ENCODE measurements at regions not wholly inside any gene's neighbourhood (a gene's known extent, or its start where the extent isn't known, plus 50 kb on each side); places are given as distances from the start of the nearest gene placed in this dataset.
"Not testable (repeated sequence)": the region's sequence is repeated elsewhere in the genome, so short reads cannot be mapped to it uniquely, and the experiment has no call there.

DNA sequence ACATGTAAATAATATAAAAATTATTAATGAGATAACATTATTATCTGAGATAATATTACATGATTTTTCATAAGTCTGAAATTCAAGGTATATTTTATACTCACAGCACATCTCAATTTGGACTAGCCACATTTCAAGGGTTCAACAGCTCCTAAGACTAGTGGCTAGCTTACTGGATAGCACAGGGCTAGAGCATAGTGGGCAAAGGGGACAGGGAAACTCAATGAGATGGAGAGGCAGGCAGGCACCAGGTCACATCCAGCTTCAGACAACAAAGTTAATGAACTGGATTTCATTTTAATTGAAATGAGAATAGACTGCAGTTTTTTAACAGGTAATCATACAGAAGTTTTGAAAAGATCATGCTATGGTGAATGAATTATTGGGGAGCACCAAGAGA lies 137.4 kb downstream of the NBPF8 start:
- H3K27ac Mint-ChIP-seq; H3K36me3 Mint-ChIP-seq; DNase-seq; H3K4me1 Mint-ChIP-seq; H3K36me3 ChIP-seq (ENCODE audit: control insufficient read depth, insufficient read depth, low read length); H3K9me3 ChIP-seq (ENCODE audit: control insufficient read depth in 2 of 2, low read length in 2 of 2); H3K4me3 ChIP-seq (ENCODE audit: low read depth, low read length); ATAC-seq (ENCODE audit: low read depth in 2 of 2); H3K4me1 ChIP-seq (ENCODE audit: control insufficient read depth, insufficient read depth, low read length, poor library complexity, severe bottlenecking); H3K27me3 Mint-ChIP-seq; H3K9me3 Mint-ChIP-seq; H3K27ac ChIP-seq (ENCODE audit: insufficient read depth, low read length, poor library complexity, severe bottlenecking); H3K27me3 ChIP-seq (ENCODE audit: control insufficient read depth, insufficient read depth, low read length): not testable (repeated sequence)
- H3K4me3 Mint-ChIP-seq: peak overlapping the region in 2 of 4 donors; percentile 62 to 67

DNA sequence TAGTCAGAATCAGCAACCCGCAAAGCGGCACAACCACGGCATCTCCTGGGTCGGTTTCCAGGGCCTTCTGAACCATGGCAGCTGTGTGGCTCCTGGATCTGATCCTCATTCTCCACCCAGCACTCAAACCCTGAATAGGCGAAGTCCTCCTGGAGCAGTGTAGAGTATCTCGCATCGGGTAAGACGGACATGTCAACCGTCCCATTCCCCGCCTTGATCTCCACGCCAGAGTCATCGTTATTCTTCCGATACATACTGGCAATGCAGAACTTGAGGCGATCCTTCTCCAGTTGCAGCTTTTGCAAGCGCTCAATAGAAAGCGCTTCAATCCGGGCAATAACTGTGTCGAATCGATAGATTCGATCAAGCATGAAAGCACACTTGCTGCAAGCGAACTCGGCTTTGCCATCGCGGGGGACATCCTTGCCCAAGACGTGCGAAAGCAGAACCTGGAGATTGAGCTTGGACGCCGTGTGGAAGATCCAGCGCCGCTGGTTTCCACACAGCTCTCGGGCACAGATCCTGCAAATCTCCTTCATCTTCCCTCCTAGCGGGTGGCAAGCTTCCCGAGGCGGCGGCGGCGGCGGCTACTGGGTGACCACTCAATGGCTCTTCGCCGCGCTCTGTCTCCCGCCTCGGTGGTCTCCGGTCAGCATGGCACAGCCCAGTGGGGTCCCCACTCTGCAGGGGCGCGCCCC lies 142.9 kb downstream of the NBPF8 start:
- H3K9me3 ChIP-seq (ENCODE audit: control insufficient read depth in 2 of 2, low read length in 2 of 2); H3K27ac Mint-ChIP-seq; H3K9me3 Mint-ChIP-seq; H3K27me3 Mint-ChIP-seq; ATAC-seq (ENCODE audit: low read depth in 2 of 2); H3K4me1 ChIP-seq (ENCODE audit: control insufficient read depth, insufficient read depth, low read length, poor library complexity, severe bottlenecking); H3K36me3 Mint-ChIP-seq; H3K36me3 ChIP-seq (ENCODE audit: control insufficient read depth, insufficient read depth, low read length); H3K27me3 ChIP-seq (ENCODE audit: control insufficient read depth, insufficient read depth, low read length): not testable (repeated sequence)
- H3K4me3 Mint-ChIP-seq: peak overlapping the region in 3 of 4 donors; percentile 58 to 85 (median 82)
- peak overlapping the region; percentile 80 for H3K4me3 ChIP-seq (ENCODE audit: low read depth, low read length)
- peaks cover 0 to 14% (median 4%) of the 10 kb centered on the region in 4 donors for H3K4me1 Mint-ChIP-seq
- peak overlapping the region; percentile 14 for H3K27ac ChIP-seq (ENCODE audit: insufficient read depth, low read length, poor library complexity, severe bottlenecking)
- peak in 1 of 3 donors; percentile 19 for DNase-seq

DNA sequence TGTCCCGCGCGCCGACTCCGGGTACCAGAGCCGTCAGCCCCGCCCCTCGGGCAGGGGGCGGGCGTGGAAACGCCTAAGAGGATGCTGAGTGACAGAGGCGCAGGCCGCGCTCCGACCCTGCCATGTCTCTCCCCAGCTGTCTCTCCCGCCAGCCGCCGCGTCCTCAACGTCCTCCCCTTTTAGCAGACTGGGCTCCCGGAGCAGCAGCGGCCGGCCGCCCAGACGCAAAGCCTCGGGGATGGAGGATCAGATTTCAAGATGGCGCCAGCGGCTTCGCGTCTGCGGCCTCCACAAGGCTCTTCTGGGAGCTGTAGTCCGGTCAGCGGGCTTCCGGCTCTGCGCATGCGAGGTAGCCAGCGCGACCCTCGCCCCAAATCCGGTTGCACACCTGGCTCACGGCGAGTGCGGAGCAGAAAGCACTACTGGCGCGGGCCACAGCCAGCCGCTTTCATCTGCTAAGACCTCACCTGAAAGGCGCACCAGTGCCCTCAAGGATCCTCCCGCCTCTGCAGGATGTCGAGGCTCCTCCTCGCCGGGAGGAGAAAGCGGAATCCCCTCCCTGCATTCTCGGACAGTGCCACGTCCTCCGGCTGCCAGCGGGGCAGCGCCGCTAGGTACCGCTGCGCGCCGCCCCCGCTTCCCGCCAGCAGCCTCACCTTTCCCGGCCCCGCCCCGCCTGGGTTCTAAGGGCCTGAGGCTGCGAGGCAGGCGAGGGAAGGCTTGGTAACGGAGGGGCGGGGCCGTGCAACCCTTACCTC lies 143.6 kb downstream of the NBPF8 start:
- Mint-ChIP-seq H3K4me3 (peak overlapping the region; percentile 68 to 79 (median 77)), H3K4me1 (peaks cover 0 to 14% (median 4%) of the 10 kb centered on the region in 4 donors)
- H3K27me3 Mint-ChIP-seq; H3K9me3 Mint-ChIP-seq; H3K36me3 Mint-ChIP-seq; H3K36me3 ChIP-seq (ENCODE audit: control insufficient read depth, insufficient read depth, low read length); H3K27me3 ChIP-seq (ENCODE audit: control insufficient read depth, insufficient read depth, low read length); H3K27ac Mint-ChIP-seq; H3K4me1 ChIP-seq (ENCODE audit: control insufficient read depth, insufficient read depth, low read length, poor library complexity, severe bottlenecking); H3K9me3 ChIP-seq (ENCODE audit: control insufficient read depth in 2 of 2, low read length in 2 of 2): not testable (repeated sequence)
- Histone ChIP-seq H3K4me3 (ENCODE audit: low read depth, low read length) (peak overlapping the region; percentile 48), H3K27ac (ENCODE audit: insufficient read depth, low read length, poor library complexity, severe bottlenecking) (peak overlapping the region; percentile 14)
- DNase-seq (peak; percentile 57 to 64 (median 61)), ATAC-seq (ENCODE audit: low read depth in 2 of 2) (peak; percentile 57 to 66)

DNA sequence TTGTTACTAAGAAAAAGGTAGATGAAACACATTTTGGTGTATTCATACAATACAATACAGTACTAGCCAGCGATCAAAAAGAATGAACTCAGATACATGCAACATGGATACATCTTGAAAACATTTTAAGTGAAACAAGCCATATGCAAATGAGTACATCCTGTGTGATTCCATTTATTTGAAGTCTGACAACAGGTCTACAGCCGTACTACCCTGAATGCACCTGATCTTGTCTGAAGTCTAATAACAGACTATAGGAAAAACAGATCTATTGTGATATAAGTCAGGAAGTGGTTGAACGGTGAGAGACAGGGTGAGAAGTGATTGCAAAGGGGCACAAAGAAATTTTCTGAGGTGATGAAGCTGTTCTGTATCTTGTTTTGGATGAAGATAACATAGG lies 146.9 kb downstream of the NBPF8 start:
- not testable (repeated sequence) for H3K4me1 ChIP-seq (ENCODE audit: control insufficient read depth, insufficient read depth, low read length, poor library complexity, severe bottlenecking); H3K36me3 Mint-ChIP-seq; H3K27me3 Mint-ChIP-seq; H3K27ac Mint-ChIP-seq; H3K9me3 Mint-ChIP-seq; H3K27me3 ChIP-seq (ENCODE audit: control insufficient read depth, insufficient read depth, low read length); H3K36me3 ChIP-seq (ENCODE audit: control insufficient read depth, insufficient read depth, low read length); H3K9me3 ChIP-seq (ENCODE audit: control insufficient read depth in 2 of 2, low read length in 2 of 2)
- ATAC-seq (ENCODE audit: low read depth in 2 of 2) (peak; percentile 79 to 82), DNase-seq (peak in 2 of 3 donors; percentile 66 to 78)
- Histone ChIP-seq H3K4me3 (ENCODE audit: low read depth, low read length) (peak overlapping the region; percentile 37), H3K27ac (ENCODE audit: insufficient read depth, low read length, poor library complexity, severe bottlenecking) (peak overlapping the region; percentile 23)
- peak overlapping the region; percentile 46 to 67 (median 62) for H3K4me3 Mint-ChIP-seq
- H3K4me1 Mint-ChIP-seq: peaks cover under 1 to 15% (median 3%) of the 10 kb centered on the region in 4 donors

DNA sequence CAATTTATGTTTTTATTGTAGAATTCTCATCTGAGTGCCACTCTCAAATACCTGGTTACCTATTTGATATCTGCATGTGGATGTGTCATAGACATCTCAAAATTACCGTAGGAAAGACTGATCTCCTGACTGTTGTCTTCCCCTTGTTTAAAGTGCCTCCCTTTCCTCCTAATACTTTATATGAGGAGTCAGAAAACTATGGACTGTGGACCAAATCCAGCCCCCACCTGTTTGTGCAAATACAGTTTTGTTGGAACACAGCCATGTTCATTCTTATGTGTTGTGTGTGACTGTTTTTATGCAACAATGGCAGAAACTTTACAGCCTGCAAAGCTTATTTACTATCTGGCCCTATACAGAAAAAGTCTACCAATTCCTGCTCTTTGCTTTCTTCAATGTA lies 150.6 kb downstream of the NBPF8 start:
- ATAC-seq (ENCODE audit: low read depth in 2 of 2); H3K36me3 ChIP-seq (ENCODE audit: control insufficient read depth, insufficient read depth, low read length); H3K36me3 Mint-ChIP-seq; H3K27me3 ChIP-seq (ENCODE audit: control insufficient read depth, insufficient read depth, low read length); H3K27ac Mint-ChIP-seq; H3K9me3 ChIP-seq (ENCODE audit: control insufficient read depth in 2 of 2, low read length in 2 of 2); DNase-seq; H3K4me3 ChIP-seq (ENCODE audit: low read depth, low read length); H3K4me3 Mint-ChIP-seq; H3K4me1 ChIP-seq (ENCODE audit: control insufficient read depth, insufficient read depth, low read length, poor library complexity, severe bottlenecking); H3K4me1 Mint-ChIP-seq; H3K27me3 Mint-ChIP-seq; H3K27ac ChIP-seq (ENCODE audit: insufficient read depth, low read length, poor library complexity, severe bottlenecking); H3K9me3 Mint-ChIP-seq: not testable (repeated sequence)

DNA sequence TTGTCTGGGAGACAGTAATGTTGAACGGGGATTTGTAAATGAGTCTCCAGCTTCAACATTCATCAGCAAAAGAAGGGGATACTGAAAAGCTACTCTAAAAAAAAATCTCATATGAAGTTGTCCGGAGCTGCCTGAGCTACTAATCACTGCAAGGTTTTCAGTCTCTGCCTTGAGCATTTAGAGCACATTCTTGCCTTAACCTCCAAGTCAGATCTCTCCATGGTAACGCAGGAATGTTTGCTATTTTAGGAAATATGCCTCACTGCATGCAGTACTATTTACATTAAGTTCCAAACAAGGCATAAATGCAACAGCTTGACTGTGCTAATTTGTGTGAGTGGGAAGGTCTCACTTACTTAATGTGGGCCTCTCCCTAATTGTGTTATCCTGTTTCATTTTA lies 152.8 kb downstream of the NBPF8 start:
- H3K36me3 ChIP-seq (ENCODE audit: control insufficient read depth, insufficient read depth, low read length); DNase-seq; H3K4me3 ChIP-seq (ENCODE audit: low read depth, low read length); H3K27me3 Mint-ChIP-seq; H3K27me3 ChIP-seq (ENCODE audit: control insufficient read depth, insufficient read depth, low read length); H3K27ac Mint-ChIP-seq; H3K9me3 ChIP-seq (ENCODE audit: control insufficient read depth in 2 of 2, low read length in 2 of 2); ATAC-seq (ENCODE audit: low read depth in 2 of 2); H3K4me1 Mint-ChIP-seq; H3K36me3 Mint-ChIP-seq; H3K4me1 ChIP-seq (ENCODE audit: control insufficient read depth, insufficient read depth, low read length, poor library complexity, severe bottlenecking); H3K9me3 Mint-ChIP-seq; H3K4me3 Mint-ChIP-seq; H3K27ac ChIP-seq (ENCODE audit: insufficient read depth, low read length, poor library complexity, severe bottlenecking): not testable (repeated sequence)

DNA sequence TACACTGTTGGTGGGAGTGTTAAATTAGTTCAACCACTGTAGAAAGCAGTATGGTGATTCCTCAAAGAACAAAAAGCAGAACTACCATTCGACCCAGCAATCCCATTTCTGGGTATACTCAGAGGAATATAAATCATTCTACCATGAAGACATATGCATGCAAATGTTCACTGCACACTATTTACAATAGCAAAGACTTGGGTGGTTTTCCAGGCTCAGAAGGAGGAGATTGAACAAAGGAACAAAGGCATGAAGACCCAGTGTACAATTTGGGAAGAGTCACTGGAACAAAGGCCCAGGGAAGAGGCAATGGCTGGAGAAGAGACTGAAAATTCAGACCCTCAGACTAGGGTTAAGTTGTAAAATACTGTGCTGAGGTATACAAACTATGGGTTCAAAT lies 148.5 kb upstream of the NBPF26 start:
- H3K27me3 ChIP-seq (ENCODE audit: control insufficient read depth, insufficient read depth, low read length); H3K27me3 Mint-ChIP-seq; ATAC-seq (ENCODE audit: low read depth in 2 of 2); H3K27ac Mint-ChIP-seq; H3K9me3 Mint-ChIP-seq; H3K4me1 ChIP-seq (ENCODE audit: control insufficient read depth, insufficient read depth, low read length, poor library complexity, severe bottlenecking); H3K27ac ChIP-seq (ENCODE audit: insufficient read depth, low read length, poor library complexity, severe bottlenecking); DNase-seq; H3K4me3 ChIP-seq (ENCODE audit: low read depth, low read length); H3K4me1 Mint-ChIP-seq; H3K9me3 ChIP-seq (ENCODE audit: control insufficient read depth in 2 of 2, low read length in 2 of 2); H3K4me3 Mint-ChIP-seq; H3K36me3 ChIP-seq (ENCODE audit: control insufficient read depth, insufficient read depth, low read length); H3K36me3 Mint-ChIP-seq: not testable (repeated sequence)

DNA sequence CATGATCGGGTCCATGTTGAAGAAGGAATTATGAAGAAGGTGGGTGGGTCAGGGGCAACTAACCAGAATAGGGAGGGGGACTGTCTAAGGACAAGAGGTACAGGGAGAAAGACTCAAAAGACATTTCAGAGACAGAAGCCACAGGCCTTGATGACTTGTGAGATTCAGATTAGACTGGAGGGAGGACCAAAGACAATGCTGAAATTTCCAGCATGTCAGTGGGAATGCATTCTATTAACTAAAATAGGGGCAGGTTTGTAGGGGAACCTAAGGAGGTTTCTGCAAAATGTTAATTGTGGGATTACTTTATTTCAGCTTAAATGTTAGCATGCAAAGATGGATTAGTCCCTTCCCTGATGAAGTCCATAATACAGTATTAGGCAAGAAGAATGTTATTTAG lies 141.6 kb upstream of the NBPF26 start:
- not testable (repeated sequence) for H3K36me3 Mint-ChIP-seq; ATAC-seq (ENCODE audit: low read depth in 2 of 2); H3K27me3 ChIP-seq (ENCODE audit: control insufficient read depth, insufficient read depth, low read length); H3K9me3 Mint-ChIP-seq; H3K36me3 ChIP-seq (ENCODE audit: control insufficient read depth, insufficient read depth, low read length); H3K4me3 ChIP-seq (ENCODE audit: low read depth, low read length); H3K27ac ChIP-seq (ENCODE audit: insufficient read depth, low read length, poor library complexity, severe bottlenecking); H3K27me3 Mint-ChIP-seq; H3K9me3 ChIP-seq (ENCODE audit: control insufficient read depth in 2 of 2, low read length in 2 of 2); H3K4me3 Mint-ChIP-seq; DNase-seq; H3K27ac Mint-ChIP-seq; H3K4me1 Mint-ChIP-seq; H3K4me1 ChIP-seq (ENCODE audit: control insufficient read depth, insufficient read depth, low read length, poor library complexity, severe bottlenecking)

All from CD4-positive, CD25-positive, alpha-beta regulatory T cell (primary cell).